Right atrium auricular region (tissue), 2 donors: ENCODE measurements at regions not wholly inside any gene's neighbourhood (a gene's known extent, or its start where the extent isn't known, plus 50 kb on each side); places are given as distances from the start of the nearest gene placed in this dataset.

Source experiments
- DNase-seq: peaks from one replicate; pipeline ENCODE4 v3.0.0-alpha.2; 2019; ENCODE audit warnings: low spot score
- H3K27ac ChIP-seq, 2 donors: fragments of 200-600 bp; sonication (generic); 1 replicate in 1 of 2; 2 replicates in 1 of 2; pipeline ENCODE4 v1.5.1; 2016 to 2019
- H3K27me3 ChIP-seq, 2 donors: fragments of 200-600 bp; sonication (generic); one replicate each; pipeline versions ENCODE4 v1.5.1 to v1.6.0; 2017 to 2019
- H3K36me3 ChIP-seq: fragments of 200-600 bp; sonication (generic); one replicate; pipeline ENCODE4 v1.5.1; 2016
- H3K4me1 ChIP-seq, 2 donors: fragments of 200-600 bp; sonication (generic); one replicate each; pipeline versions ENCODE4 v1.5.1 to v1.6.0; 2017 to 2019
- H3K4me3 ChIP-seq, 2 donors: fragments of 200-600 bp; sonication (generic); 1 replicate in 1 of 2; 2 replicates in 1 of 2; pipeline ENCODE4 v1.5.1; 2017 to 2019; ENCODE audit warnings: mild to moderate bottlenecking in 1 of 2, moderate library complexity in 1 of 2
- H3K9me3 ChIP-seq, 2 donors: fragments of 200-600 bp; sonication (generic); one replicate each; pipeline ENCODE4 v1.5.1; 2019
- TF ChIP-seq, protein P1 (sequence below), 2 donors: fragments of 200-600 bp; sonication (generic); IDR thresholded peaks; one replicate each; pipeline ENCODE4 v1.5.1; 2019; ENCODE audit warnings: antibody characterized with exemption in 2 of 2

DNA sequence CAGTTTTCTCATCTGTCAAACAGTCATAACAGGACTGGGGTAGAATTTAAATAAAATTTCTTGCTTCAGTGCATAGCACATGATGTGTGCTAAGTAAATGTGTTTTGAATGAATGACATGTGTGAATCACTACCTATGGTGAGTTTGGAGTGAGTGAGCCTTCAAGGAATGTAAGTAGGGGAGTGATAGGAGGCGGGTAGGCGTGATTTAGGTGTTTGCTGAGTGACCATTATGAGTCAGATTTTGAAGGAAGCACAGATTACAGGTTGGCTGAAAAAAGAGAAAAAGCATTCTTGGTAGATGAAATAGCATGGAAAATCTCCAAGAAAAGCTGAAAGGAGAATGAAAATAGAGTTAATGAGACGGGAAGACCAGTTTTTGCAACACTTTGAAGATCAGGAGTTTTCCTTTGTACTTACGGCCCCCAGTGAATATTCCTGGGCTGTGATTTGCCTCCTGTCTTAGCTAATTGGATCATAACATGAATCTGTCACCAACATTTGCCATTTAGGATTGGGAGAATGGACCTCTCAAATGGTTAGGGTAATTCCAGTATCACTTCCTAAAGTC lies 136.9 kb upstream of the GATA6 start:
- Histone ChIP-seq H3K27ac (no peak overlapping the region), H3K4me3 (no peak overlapping the region), H3K27me3 (no peaks in the 10 kb centered on the region), H3K4me1 (no peaks in the 10 kb centered on the region), H3K9me3 (no peaks in the 10 kb centered on the region), H3K36me3 (no peaks in the 10 kb centered on the region)
- no peak for DNase-seq
- TF ChIP-seq, protein P1, sequence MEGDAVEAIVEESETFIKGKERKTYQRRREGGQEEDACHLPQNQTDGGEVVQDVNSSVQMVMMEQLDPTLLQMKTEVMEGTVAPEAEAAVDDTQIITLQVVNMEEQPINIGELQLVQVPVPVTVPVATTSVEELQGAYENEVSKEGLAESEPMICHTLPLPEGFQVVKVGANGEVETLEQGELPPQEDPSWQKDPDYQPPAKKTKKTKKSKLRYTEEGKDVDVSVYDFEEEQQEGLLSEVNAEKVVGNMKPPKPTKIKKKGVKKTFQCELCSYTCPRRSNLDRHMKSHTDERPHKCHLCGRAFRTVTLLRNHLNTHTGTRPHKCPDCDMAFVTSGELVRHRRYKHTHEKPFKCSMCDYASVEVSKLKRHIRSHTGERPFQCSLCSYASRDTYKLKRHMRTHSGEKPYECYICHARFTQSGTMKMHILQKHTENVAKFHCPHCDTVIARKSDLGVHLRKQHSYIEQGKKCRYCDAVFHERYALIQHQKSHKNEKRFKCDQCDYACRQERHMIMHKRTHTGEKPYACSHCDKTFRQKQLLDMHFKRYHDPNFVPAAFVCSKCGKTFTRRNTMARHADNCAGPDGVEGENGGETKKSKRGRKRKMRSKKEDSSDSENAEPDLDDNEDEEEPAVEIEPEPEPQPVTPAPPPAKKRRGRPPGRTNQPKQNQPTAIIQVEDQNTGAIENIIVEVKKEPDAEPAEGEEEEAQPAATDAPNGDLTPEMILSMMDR (IDR thresholded peaks at IDR 0.05): no peak

DNA sequence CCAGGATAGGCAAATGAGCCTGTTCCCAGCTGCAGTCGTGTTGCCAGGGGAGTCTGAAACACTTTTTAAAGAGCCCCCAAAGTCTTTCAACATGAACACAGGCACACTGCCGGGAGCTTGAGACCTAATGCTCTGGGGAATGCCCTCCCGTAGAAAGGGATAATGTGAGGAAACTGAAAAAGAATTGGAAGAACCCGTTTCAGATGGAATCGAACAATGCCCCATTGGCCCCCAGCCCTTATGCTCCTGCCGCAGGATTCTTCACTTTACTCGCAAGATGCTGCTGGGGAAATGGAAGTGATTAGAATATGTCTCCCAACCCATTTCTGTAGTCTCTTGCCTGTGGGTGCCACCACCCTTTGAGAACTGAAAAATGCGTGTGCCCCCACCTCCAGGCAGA lies 136.3 kb upstream of the GATA6 start:
- no peak for DNase-seq
- no peaks in the 10 kb centered on the region for H3K27me3 ChIP-seq
- H3K9me3 ChIP-seq: no peaks in the 10 kb centered on the region
- no peaks in the 10 kb centered on the region for H3K4me1 ChIP-seq
- H3K36me3 ChIP-seq: no peaks in the 10 kb centered on the region
- H3K4me3 ChIP-seq: no peak overlapping the region
- H3K27ac ChIP-seq: no peak overlapping the region
- TF ChIP-seq, protein P1 (IDR thresholded peaks at IDR 0.05): no peak

DNA sequence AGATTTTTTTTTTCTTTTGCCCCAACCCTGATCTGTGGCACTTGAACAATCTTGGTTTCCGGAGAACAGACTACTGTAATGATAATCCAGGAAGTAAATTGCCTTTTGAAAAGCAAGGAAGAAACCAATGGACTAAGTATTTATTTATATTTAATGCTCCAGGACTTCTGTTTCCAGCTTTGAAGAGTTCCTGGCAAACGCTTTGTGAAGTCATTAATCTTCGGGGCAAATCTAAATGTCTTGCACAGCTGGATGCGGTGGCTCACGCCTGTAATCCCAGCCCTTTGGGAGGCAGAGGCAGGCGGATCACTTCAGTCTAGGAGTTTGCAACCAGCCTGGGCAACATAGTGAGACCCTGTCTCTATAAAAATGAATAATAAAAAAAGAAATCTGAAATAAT lies 135.1 kb upstream of the GATA6 start:
- DNase-seq: no peak

DNA sequence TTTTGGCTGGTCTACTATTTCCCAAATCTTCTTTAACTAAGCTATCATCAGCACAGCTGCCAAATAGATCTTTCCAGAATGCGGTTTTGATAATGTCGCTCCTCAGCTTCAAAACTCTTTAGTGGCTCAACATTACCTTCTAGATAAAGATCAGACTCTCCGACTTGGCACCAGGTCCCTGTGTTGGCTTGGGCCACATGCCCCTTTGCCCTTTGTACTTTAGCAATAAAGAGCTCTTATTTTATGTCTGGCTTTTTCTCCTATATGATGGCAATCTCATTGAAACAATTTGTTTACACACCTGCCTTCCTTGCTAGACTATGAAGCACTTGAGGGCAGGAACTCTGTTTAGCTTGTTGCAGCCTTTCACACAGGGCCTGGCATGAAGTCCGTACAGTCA lies 128.9 kb upstream of the GATA6 start:
- H3K4me1 ChIP-seq: no peaks in the 10 kb centered on the region
- H3K27ac ChIP-seq: no peak overlapping the region
- TF ChIP-seq, protein P1 (IDR thresholded peaks at IDR 0.05): no peak
- H3K4me3 ChIP-seq: no peak overlapping the region
- DNase-seq: no peak
- no peaks in the 10 kb centered on the region for H3K9me3 ChIP-seq
- no peaks in the 10 kb centered on the region for H3K27me3 ChIP-seq
- no peaks in the 10 kb centered on the region for H3K36me3 ChIP-seq

More for the DNA sequence above, 135.1 kb upstream of the GATA6 start:
- no peaks in the 10 kb centered on the region for H3K4me1 ChIP-seq
- H3K4me3 ChIP-seq: no peak overlapping the region
- H3K36me3 ChIP-seq: no peaks in the 10 kb centered on the region
- H3K9me3 ChIP-seq: no peaks in the 10 kb centered on the region
- no peak overlapping the region for H3K27ac ChIP-seq
- TF ChIP-seq, protein P1 (IDR thresholded peaks at IDR 0.05): no peak
- H3K27me3 ChIP-seq: no peaks in the 10 kb centered on the region

DNA sequence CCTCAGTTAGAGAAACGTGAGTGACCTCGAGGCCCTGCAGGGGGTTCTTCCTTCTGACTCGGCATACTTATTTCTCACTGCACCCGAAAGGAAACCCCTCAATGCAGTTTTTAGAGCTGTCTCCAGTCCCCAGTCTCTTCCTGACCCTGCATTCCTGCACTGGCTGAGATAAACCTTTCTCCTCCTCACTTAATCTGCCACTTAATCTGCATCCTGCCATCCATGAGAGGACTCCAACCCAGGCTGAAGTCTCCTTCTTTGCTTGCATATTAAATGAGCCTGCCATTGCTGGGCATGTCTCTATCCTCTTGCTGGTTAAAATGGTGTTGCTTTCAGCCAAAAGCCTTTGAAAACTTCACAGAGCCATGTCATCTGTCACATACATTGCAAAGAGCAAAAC lies 125.6 kb upstream of the GATA6 start:
- H3K27me3 ChIP-seq: no peaks in the 10 kb centered on the region
- TF ChIP-seq, protein P1 (IDR thresholded peaks at IDR 0.05): no peak
- no peaks in the 10 kb centered on the region for H3K36me3 ChIP-seq
- H3K9me3 ChIP-seq: no peaks in the 10 kb centered on the region
- H3K27ac ChIP-seq: no peak overlapping the region
- H3K4me3 ChIP-seq: no peak overlapping the region
- DNase-seq: no peak
- H3K4me1 ChIP-seq: no peaks in the 10 kb centered on the region
